NCI-H2227 treated with DMSO at 0.1 percent for 48 hours (cell line): ENCODE measurements at regions not wholly inside any gene's neighbourhood (a gene's known extent, or its start where the extent isn't known, plus 50 kb on each side); places are given as distances from the start of the nearest gene placed in this dataset.
A peak's percentile ranks its signal among the peaks of the same experiment; 100 is the strongest.

Source experiments
- DNase-seq: peaks from one replicate; lab custom pipeline; 2025; lab: John Stamatoyannopoulos, UW

DNA sequence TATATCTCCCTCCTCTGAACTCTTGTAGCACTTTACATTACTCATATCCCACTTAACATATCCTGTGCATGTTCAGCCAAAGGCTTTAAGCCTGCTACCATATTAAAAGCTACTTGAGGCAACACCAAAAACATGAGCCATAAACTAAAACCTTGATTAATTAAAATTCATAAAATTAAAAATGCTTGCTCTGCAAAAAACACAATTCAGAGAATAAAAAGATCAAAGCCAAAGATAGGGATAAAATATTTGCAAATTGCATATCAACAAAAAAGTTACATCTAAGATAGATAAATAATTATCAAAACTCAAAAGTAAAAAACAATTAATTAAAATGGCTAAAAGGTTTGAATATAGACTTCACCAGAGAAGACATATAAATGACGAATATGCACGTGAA lies 495.4 kb upstream of the PIK3C3 start:
- DNase-seq = no peak

DNA sequence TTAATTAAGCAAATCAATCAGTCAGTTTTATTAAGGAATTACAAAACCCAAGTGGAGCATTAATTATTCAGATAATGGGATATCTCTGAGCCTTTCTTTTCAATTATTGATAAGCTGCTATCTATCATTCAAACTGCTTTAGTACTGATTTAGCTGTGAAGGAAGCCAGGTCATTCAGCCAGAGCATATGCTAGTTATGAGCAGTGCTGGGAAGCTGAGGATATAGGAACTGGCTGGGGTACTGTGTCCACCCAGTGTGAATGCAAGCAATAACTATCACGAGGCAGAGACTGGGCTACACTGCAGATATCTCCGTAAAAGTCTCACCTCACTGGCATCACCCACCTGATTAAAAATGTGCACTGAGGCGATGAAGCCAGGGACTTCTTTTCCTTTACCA lies 496.7 kb upstream of the PIK3C3 start:
- DNase-seq = no peak

DNA sequence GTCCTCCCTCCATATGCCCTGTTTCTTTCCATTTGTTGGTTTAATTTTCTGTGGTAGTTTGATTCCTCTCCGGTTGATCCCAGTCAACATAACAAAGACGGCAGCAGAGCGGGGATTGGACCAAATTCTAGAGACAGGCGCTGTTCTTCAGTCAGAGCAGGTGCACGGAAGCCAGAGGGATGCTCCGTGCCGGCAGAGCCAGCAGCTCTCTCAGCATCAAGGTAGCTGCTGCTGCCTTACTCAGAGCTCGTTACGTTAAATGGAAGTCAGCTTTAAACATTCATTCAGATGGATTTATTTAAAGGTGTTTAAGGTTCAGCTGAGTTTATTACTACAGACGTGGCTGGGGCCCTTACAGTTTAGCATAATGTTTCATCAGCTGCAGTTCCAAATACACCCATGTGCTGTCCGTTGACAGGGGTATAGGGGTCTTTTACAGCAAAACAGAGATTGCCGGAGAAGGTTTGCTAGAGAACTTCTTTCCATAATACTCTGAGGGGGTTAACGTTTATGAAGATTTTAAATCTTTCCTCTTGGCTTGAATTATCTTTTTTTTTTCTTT lies 497.2 kb upstream of the PIK3C3 start:
- DNase-seq = peak; percentile 31

DNA sequence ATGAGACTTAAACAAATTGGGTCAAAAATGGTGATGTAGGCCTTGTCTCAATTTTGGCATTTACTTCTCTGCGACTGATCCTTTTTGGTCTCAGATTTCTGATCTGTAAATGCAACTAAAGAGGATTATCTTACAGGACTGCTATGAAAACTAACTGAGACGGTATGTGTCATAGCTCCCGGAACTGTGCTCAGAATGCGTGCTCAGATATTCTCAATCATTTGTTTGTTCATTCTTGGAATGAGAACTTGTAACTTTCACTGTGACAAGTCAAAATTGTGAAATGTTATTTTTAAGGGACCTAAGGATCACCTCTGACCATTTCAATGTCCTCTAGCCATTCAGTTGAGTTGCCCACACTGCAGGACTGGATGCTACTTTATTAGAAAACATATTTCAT lies 498.2 kb upstream of the PIK3C3 start:
- DNase-seq = no peak

DNA sequence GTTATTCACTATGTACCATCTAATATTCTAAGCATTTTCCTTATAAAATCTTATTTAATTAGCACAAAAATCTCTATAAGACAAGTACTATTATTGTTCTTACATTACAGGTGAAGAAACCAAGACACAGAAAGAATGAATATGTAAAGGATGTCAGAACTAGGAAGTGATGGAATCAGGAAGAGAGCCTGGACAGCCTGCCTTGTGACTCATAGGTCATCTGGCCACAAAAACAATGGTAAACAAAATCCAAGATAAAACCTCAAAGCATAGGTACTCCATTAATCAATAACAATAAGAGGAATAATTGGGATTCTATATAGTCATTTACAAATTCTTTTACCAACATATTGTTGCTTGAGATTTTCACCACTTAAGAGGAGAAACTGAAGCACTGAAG lies 505.4 kb upstream of the PIK3C3 start:
- no peak for DNase-seq

DNA sequence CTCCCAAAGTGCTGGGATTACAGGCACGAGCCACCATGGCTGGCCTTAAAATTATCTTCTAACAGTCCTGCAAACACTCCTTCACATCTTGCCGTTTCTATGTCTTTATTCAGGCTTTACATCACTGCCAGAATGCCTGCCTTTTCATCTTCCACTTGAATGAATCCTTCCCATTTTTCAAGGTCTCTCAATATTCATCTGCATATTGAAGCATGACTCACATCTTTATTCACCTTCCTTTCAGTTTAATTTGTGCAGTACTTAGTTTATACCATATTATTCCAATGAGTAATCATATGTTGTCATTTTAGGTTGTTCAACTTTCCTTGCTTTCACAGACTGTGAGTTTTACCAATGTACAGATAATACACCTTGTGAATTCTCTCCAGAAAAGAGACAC lies 510.1 kb upstream of the PIK3C3 start:
- no peak for DNase-seq

DNA sequence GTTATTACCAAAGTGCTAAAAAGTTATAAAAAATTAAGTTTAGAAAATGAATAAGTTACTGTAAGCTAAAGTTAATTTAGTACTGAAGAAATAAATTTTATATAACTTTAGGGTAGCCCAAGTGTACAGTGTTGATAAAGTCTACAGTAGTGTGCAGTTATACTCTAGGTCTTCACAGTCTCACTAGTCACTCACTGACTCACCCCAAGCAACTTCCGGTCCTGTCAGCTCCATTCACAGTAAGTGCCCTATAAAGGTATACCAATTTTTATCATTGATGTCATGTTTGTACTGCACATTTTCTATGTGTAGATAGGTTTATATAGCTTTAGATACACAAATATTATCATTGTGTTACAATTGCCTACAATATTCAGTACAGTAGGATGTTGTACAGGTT lies 518.3 kb upstream of the PIK3C3 start:
- no peak for DNase-seq

DNA sequence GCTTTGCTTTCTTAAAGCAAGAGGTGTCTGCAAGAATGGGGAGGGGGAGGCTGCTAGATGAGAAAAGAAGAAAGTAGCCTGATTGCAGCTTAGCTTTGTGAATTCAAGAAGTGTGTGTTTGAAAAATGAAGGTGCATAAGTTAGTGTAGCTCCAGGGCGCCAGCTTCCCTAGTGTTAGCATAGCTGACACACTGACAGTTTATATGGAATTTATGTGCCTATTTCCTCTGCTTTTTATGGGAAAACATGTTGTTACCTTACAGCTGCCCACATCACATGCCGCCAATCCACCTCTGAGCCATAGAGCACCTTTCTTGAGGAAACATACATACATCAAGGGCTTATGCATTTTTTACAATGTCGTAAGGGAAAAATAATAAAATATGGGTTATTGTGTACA lies 536.4 kb upstream of the PIK3C3 start:
- no peak for DNase-seq

DNA sequence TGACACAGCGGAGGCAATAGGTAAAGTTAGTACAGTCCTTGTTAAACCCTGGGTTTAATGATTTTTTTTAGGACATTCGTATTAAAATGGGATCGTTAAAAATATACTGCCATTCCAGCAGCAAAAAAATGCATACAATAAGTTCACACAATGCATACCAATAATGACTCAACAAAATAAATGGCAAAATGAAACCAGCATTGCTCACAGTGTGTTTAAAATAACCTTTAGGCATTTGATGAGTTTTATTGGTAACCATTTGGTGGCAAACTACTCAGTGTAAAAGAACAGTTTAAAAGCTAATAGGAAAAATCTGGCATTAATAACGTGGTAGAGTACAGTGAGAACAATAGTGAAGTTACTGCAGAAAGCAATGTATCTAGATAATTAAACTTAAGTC lies 539.0 kb upstream of the PIK3C3 start:
- DNase-seq = no peak

DNA sequence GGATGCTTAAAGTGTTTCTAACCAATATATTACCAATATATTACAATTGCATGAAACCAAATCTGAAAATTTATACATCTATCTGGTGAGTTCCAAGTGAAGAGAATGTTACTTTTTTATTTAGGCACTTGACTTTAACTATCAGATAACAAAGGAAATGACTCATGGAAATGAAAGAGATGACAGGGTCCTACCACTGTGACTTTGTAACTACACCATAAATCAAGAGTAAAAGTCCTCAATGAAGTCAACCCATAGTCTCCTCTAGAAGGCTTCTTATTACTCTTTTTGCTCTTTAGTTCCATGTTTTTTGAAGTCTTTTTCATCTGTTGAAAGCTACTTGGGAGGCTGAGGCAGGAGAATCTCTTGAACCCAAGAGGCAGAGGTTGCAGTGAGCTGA lies 545.0 kb upstream of the PIK3C3 start:
- DNase-seq = no peak

DNA sequence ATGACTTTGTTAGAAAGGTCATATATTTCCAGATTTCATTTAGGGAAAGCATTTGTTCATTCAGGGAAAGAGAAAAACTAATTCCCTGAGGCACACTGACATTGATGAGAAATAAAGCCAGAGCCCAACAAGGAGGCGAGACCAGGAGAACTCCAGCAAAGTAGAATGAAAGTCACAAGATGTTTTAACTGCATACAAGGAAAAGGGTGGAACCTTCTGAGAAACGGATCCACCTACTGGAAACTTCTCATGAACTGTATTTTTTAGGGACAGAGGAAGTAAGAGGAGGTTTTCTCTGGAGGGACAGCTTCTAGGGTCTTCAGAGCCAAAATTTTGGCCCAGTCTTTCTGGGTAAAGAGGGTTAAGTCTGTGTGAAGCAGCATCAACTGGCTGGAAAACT lies 548.2 kb upstream of the PIK3C3 start:
- no peak for DNase-seq

DNA sequence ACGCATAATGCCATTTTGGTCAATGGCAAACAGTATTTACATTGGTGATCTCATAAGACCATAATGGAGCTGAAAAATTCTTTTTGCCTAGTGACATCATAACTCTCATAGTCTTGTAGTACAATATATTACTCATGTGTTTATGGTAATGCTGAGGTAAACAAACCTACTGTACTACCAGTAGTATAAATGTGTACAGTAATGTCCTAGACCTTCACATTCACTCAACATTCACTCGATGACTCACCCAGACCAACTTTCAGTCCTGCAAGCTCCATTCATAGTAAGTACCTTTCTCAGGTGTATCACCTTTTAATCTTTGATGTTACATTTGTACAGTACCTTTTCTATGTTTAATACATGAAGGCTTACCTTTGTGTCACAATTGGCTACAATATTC lies 558.2 kb upstream of the PIK3C3 start:
- no peak for DNase-seq

DNA sequence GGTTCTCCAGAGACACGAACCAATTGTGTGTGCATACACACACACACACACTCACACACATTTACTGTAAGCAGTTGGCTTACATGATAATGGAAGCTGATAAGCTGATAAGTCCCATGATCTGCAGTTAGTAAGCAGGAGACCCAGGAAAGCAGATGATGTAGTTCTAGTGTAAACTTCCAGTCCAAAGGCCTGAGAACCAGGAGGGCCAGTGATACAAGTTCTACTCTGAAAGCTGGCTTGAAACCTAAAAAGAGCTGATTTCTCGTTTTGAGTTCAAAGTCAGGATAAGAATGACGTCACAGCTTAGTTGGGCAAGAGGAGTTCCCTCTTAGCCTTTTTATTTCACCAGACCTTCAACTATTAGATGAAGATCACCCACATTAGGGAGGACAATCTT lies 558.8 kb upstream of the PIK3C3 start:
- DNase-seq = no peak

DNA sequence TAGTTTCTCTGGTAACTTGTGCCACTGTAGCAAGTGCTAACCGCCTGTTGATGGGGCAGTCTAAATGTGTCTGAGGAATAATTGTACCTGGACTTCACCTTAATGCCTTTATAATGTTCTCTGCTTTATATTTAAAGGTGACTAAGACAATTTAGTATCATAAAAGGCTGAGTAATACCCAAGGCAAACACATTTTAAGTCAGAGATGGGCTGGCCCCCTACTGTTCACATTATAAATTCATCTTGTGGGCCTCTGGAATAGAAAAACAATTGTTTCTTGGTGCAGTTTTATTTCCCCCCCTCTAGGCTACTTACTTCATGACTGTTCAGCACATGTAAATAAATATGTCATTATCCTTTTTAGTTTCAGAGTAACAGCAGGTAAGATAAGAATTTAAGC lies 559.3 kb upstream of the PIK3C3 start:
- DNase-seq = no peak

DNA sequence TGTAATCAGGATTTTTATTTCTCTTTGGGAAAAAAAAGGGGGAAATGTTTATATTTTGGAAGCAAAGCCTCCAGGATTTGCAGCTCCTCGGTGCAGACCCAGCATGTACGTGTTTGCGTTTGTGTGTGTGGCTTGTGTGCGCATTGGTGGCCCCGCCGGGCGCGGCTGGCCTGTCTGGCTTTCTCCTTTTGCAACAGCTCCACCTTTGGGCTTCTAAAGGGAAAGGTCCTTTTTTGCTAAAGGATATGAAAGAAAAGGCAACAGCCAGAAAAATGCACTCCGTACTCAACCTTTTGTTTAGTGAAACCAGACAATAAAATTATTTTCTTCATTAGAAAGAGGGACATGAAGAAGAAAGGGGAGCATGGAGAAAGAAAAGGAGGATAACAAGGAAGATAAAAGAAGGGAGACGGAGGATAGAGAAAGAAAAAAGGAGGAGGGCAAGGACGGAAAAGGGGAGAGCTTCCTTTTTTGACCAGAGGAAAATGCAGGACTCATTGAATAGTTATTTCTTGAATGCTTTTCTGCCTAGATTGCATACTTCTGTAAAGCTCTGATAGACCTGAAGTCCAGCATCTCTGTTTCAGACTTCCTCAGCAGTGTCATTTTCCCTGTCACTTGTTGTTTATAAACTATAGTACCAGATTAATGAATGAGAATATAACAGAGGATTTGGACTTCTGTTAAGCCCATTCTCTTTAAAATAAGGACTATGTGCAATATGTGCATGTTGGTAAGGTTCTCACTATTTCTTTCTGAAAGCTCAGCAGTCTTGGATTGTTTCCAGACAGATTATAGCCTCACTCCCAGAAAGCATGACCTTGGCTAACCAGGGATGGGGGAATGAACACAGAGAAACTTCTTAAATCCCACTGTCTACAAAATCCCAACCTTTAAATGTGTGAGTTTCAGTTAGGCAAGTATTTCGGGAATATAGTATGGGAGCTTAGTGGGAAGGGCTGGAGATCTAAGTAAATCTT lies 563.1 kb upstream of the PIK3C3 start:
- peak; percentile 79 for DNase-seq

DNA sequence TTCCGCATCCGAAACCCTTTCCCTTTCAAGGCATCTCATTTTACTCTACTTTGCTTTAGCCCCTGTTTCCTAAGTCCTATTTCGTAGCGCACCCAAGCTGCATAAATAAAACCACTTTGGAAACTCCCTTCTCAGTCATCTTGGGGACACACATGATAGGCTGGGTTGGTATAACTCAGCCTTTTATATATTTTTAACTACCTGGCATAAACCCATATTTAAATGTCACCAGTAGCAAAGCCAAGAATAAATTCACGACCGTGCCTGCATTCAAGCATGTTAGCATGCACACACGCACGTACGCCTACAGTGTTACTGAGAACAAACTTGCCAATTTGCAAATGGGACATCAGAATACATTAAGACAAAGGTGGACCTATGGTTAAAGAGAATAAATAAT lies 564.7 kb upstream of the PIK3C3 start:
- DNase-seq = no peak

DNA sequence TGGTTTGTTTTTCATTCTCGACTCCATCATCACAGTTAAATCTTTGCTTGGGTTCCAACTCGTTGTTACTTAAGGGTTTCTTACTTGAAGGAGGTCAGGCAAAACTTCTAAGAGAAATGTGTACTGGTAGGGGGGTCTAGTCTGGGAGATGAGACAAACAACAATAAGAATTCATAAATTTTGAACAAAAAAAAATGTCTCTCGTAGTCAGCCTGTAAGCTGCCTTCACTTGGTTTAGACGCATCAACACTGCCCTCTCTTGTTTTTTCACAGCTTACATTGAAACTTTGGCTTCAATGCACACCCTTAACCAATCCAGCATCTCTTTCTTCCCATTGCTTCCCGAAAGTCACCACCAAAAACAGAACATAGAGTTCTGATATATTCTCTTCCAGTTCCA lies 576.4 kb upstream of the PIK3C3 start:
- DNase-seq = peak; percentile 59

DNA sequence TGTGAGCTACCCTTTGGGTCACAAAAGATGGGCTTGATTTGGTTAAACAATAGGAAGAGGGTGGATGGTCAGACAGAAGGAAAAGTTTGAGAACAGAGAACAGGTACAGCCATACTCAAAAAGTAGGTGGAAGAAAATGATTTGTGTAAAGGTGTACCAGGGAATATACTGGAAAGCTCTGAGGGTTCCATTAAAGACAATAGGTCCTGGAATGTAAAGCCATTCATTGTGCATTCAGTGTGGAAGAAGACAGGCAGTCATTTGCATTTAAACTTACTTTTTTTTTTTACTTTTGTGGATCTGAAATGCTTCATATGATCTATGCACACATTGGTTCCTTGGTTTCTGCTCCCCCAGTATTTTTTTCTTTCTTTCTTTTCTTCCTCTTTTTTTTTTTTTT lies 581.4 kb upstream of the PIK3C3 start:
- no peak for DNase-seq

DNA sequence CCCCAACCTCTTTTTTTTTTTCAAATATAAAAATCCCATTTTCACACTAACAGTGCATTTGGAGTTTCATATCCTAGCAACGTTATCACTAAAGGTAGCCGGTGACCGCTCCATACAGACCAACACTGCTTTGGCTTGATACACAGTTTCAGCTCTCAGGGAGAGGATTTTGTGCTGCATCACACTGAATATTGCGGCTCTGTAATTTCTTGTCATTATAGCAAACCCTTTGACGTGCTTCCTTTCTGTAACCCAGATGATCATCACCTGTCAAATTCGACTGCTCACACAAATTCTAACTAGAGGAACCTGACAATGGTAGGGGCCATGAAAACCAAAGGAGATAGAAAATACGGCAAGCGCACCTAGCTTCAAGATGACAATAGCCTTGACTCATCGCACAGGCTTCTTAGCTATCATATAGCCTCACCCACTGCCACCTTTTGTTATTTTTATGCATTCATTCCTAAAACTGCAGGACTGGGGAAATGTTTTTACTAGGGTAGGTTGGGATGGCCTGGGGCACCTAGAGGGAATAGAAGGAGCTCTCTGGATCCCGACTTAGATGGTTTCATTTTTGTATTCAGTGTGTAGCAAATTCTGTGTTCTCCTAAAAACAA lies 582.9 kb upstream of the PIK3C3 start:
- DNase-seq = peak; percentile 84

DNA sequence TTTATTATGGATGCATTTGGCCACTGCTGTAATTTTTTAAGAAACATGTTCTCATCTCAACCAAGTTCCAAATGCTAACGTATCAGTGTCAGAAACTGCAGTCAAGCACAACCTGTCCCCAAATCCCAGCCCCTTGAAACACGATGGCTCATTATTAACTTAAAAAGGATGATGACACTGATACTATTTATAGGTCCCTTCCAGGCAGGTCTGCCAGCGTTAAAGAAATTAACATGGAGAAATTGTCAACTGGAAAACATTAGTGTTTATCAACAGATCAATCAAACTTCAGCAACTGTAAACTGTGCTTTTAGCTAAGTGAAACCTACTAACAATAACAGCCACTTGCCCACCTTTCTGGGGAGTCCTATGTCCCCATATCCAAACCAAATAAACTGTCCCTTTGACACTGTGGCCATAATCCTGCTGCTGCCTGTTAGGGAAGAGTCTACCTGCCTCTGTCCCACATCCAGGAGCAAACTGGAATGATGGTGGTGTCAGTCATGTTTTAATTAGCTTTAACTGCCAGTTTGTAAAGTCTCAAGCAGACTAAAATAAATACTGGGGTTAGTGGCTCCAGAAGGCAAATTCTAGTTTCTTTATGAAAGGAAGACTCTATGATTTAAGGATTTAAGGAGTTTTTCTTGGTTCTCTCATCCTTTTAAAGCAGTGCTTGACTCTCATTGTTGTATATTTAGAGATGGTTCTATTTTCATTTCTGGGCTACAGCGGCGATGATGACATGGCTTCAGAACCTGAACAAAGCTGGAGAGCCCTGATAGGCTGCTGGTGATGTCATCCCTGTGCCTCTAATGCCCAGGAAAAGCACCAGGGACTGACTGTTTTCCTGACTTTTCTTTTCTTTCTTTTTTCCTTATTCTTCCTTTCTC lies 583.6 kb upstream of the PIK3C3 start:
- peak; percentile 84 for DNase-seq

DNA sequence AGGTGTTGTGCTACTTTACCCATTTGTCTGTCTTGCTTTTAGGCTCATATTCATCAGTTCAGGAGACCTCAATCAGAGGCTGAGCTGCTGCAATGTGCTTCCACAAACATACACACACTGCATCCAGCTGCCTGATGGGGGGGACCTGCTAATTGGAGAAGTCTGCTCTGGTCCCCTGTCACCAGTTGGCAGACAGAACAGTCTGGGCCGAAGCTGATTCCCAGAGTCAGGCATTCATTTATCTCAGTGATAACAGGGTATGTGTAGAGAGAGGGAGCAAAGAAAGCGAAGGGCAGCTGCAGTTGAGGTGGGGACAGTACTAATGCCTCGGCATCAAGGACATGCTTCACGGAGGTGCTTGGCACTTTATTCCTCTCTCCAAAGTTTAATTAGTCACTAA lies 584.3 kb upstream of the PIK3C3 start:
- peak; percentile 51 for DNase-seq

DNA sequence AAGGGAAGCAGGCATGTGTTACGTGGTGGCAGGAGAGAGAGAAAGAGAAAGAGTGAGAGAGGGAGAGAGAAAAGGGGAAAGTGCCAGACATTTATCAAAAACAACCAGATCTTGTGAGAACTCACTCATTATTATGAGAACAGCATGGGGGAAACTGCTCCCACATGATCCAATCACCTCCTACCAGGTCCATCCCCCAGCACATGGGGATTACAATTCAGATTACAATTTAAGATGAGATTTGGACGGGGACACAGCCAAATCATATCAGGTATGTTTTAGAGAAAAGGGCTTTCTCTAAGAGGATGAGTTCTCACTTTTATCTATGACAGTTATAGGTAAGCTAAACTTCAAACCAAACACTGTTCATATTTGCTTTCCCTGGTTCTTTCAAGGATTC lies 597.3 kb upstream of the PIK3C3 start:
- no peak for DNase-seq
